NB4 (cell line): ENCODE measurements at regions not wholly inside any gene's neighbourhood (a gene's known extent, or its start where the extent isn't known, plus 50 kb on each side); places are given as distances from the start of the nearest gene placed in this dataset.

Source experiments
- TF ChIP-seq, protein P1 (sequence below): IDR thresholded peaks from 2 replicates; pipeline ENCODE4 v1.6.1; 2011; ENCODE audit warnings: low read depth, low read length
- TF ChIP-seq, protein P2 (sequence below): IDR thresholded peaks from one replicate; pipeline ENCODE4 v1.5.1; 2012; ENCODE audit warnings: low read depth, low read length

DNA sequence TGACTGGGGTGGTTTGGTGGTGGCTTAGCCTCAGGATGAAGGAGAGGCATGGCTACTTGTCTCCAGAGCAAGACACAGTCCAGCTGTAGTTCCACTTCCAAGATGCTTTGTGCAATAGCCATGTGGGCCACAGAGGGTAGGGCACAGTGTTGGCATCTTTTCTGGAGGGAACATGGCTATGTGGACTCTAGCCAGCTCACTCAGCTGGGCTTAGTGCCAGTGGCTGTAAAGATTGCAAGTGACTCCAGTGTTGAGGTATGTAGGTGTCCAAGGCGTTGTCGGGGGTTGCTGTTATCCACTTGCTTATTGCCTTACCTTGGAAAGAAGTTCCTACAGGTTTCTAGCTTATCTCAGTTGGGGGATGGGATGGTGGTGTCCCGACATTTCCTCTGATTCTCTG lies 233.4 kb downstream of the CD109 start:
- TF ChIP-seq, protein P1, sequence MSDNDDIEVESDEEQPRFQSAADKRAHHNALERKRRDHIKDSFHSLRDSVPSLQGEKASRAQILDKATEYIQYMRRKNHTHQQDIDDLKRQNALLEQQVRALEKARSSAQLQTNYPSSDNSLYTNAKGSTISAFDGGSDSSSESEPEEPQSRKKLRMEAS = no peak
- TF ChIP-seq, protein P2, sequence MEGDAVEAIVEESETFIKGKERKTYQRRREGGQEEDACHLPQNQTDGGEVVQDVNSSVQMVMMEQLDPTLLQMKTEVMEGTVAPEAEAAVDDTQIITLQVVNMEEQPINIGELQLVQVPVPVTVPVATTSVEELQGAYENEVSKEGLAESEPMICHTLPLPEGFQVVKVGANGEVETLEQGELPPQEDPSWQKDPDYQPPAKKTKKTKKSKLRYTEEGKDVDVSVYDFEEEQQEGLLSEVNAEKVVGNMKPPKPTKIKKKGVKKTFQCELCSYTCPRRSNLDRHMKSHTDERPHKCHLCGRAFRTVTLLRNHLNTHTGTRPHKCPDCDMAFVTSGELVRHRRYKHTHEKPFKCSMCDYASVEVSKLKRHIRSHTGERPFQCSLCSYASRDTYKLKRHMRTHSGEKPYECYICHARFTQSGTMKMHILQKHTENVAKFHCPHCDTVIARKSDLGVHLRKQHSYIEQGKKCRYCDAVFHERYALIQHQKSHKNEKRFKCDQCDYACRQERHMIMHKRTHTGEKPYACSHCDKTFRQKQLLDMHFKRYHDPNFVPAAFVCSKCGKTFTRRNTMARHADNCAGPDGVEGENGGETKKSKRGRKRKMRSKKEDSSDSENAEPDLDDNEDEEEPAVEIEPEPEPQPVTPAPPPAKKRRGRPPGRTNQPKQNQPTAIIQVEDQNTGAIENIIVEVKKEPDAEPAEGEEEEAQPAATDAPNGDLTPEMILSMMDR = no peak
